ENCODE measurements at regions not wholly inside any gene's neighbourhood (a gene's known extent, or its start where the extent isn't known, plus 50 kb on each side); places are given as distances from the start of the nearest gene placed in this dataset.

GRCh38 chr2:147553775-147554271 is 291.0 kb upstream of the ACVR2A start:
- DNase-seq (ENCODE audit: low read depth in 2 of 2), result no peak

GRCh38 chr2:147550995-147551731 is 293.7 kb upstream of the ACVR2A start:
- no peak for DNase-seq (ENCODE audit: low read depth in 2 of 2)

- DNase-seq (ENCODE audit: low read depth in 2 of 2), result no peak
These were observed 295.8 kb upstream of the ACVR2A start for GRCh38 chr2:147549054-147549453.

- no peak for DNase-seq (ENCODE audit: low read depth in 2 of 2)
These were observed 296.4 kb upstream of the ACVR2A start for GRCh38 chr2:147548451-147548850.

DNA sequence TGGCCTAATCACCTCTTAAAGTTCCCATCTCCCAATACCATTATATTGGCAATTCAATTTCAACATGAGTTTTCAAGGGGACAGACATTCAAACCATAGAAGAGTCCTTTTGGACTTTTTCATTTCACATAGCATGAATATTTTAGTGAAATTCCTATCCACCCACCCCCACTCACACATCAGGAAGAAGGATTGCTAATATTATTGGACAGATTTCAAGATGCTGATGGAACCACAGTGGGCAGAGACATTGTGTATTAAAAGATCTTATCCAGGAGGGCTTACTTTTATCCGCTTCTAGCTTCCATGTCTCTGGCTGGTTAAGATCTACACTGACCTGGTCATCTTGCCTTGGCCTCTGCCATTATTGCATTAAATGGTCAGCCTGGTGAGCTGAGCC is 297.4 kb upstream of the ACVR2A start:
- no peak for DNase-seq (ENCODE audit: low read depth in 2 of 2)

- no peak for DNase-seq (ENCODE audit: low read depth in 2 of 2)
These were observed 298.7 kb upstream of the ACVR2A start for GRCh38 chr2:147546109-147546508.

DNA sequence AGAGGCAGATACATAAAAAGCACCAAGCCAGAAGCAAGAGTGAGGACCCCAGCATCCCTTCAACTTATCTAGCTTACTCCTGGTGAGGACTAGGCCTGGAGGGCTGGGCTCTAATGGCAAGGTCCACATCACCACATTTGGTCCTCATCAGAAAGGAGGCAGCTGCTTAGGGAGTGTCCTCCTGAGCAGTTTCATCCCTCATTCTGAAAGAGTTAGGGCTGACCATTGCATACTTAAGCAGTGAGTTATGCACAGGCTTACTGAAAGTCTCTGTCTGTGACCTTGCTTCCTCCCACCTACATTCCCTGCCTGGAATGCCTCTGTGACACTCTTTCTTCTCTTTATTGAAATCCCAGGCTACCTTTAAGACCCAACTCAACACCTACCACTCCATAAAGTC is 301.8 kb upstream of the ACVR2A start:
- DNase-seq (ENCODE audit: low read depth in 2 of 2), result no peak

GRCh38 chr2:147542351-147542750 is 302.5 kb upstream of the ACVR2A start:
- DNase-seq (ENCODE audit: low read depth in 2 of 2), result no peak

DNA sequence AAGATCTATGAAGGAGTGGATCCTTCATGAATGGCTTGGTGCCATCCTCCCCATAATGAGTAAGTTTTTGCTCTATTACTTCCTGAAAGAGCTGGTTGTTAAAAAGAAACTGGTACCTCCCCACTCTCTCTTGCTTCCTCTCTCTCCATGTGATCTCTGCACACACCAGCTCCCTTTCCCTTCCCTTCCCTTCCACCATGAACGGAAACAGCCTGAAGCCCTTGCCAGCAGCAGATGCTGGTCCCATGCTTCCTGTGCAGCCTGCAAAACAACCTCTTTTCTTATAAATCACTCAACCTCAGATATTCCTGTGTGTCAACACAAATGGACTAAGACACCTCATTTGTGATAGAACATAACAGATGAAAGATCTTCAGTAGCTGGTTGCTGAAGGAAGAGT is 303.5 kb upstream of the ACVR2A start:
- no peak for DNase-seq (ENCODE audit: low read depth in 2 of 2)

GRCh38 chr2:147538821-147539220 is 306.0 kb upstream of the ACVR2A start:
- DNase-seq (ENCODE audit: low read depth in 2 of 2), result no peak

- no peak for DNase-seq (ENCODE audit: low read depth in 2 of 2)
These were observed 306.7 kb upstream of the ACVR2A start for GRCh38 chr2:147538088-147538487.

DNA sequence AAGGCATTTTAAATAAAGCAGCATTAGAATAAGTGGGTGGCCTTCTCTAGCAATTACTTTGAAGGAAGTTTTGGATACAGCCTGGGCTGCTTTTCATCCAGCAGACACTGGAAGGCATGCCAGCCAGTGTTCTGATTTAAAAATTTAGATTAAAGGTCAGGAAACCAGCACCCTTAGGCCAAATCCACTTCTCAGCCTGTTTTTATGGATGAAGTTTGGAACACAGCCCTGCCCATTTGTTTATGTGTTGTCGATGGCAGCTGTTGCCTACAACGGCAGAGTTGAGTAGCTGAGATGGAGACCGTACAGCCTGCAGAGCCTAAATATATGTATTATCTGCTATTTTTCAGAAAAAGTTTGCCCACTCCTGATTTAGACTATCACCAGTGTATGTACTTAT is 313.6 kb upstream of the ACVR2A start:
- DNase-seq (ENCODE audit: low read depth in 2 of 2), result no peak

DNA sequence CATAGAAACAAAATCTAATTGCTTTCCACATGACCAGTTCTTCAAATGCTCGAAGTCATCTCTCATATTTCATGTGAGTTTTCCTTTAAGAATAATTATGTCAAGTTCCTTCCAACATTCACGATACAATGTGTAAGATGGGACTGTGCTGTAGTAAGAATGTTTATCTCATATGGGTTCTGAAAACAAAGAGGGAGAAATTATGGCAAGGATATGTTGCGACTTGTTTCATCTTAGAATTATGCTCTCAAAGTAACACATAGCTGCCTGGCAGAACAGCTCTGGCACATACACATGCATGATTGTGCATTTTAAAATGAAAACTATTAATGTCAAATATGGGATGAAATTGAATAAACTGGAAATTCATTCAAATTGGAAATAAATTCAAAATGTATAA is 314.8 kb upstream of the ACVR2A start:
- DNase-seq (ENCODE audit: low read depth in 2 of 2), result no peak

GRCh38 chr2:147525819-147526489 is 318.9 kb upstream of the ACVR2A start:
- DNase-seq (ENCODE audit: low read depth in 2 of 2), result no peak

- no peak for DNase-seq (ENCODE audit: low read depth in 2 of 2)
These were observed 319.9 kb upstream of the ACVR2A start for GRCh38 chr2:147524912-147525311.

- DNase-seq (ENCODE audit: low read depth in 2 of 2), result no peak
These were observed 321.4 kb upstream of the ACVR2A start for GRCh38 chr2:147523415-147523814.

DNA sequence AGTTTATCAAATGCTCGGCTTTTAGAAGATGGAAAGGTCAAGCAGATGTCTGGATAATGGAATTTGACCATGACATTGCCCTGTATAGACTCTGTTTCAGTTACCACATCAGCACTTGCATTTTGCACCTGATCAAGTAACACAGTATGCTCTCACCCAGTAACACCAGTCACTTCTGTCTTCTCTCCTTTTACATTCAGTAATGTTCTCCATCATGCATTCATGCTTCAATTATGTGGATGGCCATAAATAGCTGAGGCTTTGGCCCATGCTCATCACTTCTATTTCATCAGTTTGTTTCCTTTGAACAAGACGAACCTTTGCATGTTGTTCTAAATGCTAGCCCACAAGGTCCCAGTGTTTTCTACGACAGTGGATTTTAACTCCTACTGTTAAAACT is 322.9 kb upstream of the ACVR2A start:
- DNase-seq (ENCODE audit: low read depth in 2 of 2), result no peak

- DNase-seq (ENCODE audit: low read depth in 2 of 2), result no peak
These were observed 324.0 kb upstream of the ACVR2A start for GRCh38 chr2:147520817-147521216.

DNA sequence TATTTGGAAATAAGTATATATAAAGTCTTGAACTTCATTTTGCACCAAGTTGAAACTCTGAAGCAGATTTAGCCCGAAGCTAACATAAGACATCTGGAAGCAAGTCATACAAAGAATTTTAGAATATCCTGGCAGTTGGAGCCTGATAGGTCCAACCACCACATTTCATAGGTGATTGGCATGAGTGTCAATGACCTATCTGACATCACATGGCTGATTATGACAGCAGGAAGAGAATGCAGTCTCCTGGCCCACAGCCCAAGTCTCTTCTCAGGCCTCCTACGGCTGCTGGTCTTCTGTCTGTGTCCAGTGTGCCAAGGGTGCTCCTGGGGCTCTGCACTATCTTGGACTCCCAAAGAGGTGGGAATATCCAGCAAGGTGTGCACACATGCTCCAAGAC is 325.7 kb upstream of the ACVR2A start:
- DNase-seq (ENCODE audit: low read depth in 2 of 2), result no peak

DNA sequence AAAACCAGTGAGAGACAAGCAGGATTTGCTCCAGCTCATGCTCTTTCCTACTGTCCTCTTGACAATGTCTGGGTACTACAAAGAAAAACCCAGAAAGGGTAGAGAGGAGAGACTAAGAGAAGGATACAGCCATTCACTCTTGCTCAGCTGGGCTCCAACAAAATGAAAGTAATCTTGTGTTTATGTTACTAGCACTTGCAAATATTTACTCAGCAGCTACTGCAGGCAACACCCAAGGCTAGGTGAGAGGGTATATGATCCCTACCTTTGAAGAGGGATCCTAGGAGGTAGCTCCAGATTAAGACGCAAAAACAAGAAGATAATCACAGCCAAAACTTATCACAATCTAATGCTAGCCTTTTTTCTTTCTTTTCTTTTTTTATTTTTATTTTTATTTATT is 329.6 kb upstream of the ACVR2A start:
- DNase-seq (ENCODE audit: low read depth in 2 of 2), result no peak

- no peak for DNase-seq (ENCODE audit: low read depth in 2 of 2)
These were observed 332.6 kb upstream of the ACVR2A start for GRCh38 chr2:147512206-147512605.

- no peak for DNase-seq (ENCODE audit: low read depth in 2 of 2)
These were observed 333.3 kb upstream of the ACVR2A start for GRCh38 chr2:147511491-147511948.

- DNase-seq (ENCODE audit: low read depth in 2 of 2), result no peak
These were observed 335.0 kb upstream of the ACVR2A start for GRCh38 chr2:147509821-147510220.

Measured in lung microvascular endothelial cell (primary cell).